AG09309 (cell line): ENCODE measurements at regions not wholly inside any gene's neighbourhood (a gene's known extent, or its start where the extent isn't known, plus 50 kb on each side); places are given as distances from the start of the nearest gene placed in this dataset.

Experiments
- DNase-seq: peaks from one replicate; pipeline ENCODE4 v3.0.0-alpha.2; 2010; ENCODE audit warnings: low read depth
- H3K4me3 ChIP-seq: 2 replicates; pipeline ENCODE4 v1.5.1; 2011; ENCODE audit warnings: mild to moderate bottlenecking, low read depth, low read length, moderate library complexity; ENCODE audit not compliant: control insufficient read depth
- TF ChIP-seq, protein P1 (sequence below): IDR thresholded peaks from 2 replicates; pipeline ENCODE4 v1.5.1; 2011; ENCODE audit warnings: mild to moderate bottlenecking, low read depth, low read length, inconsistent platforms; ENCODE audit not compliant: insufficient read depth, control insufficient read depth; ENCODE audit errors: missing control alignments

DNA sequence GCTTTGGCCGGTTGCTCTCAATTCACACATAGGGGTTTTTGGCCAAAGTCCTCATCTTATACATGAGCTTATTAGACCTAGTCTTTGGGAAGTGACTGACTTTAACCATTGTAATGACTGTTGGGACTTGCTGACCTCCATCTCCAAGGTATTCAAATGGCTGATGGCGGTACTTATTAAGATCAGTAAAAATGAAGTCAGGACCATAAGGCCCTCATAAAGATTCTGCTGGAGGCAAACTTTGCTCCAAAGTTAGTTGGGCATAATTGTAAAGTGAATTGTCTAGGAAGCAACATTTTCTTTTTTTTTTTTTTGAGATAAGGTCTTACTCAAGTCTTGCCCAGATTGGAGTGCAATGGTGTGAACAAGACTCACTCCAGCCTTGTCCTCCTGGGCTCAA lies 76.3 kb upstream of the MKLN1 start:
- TF ChIP-seq, protein P1, sequence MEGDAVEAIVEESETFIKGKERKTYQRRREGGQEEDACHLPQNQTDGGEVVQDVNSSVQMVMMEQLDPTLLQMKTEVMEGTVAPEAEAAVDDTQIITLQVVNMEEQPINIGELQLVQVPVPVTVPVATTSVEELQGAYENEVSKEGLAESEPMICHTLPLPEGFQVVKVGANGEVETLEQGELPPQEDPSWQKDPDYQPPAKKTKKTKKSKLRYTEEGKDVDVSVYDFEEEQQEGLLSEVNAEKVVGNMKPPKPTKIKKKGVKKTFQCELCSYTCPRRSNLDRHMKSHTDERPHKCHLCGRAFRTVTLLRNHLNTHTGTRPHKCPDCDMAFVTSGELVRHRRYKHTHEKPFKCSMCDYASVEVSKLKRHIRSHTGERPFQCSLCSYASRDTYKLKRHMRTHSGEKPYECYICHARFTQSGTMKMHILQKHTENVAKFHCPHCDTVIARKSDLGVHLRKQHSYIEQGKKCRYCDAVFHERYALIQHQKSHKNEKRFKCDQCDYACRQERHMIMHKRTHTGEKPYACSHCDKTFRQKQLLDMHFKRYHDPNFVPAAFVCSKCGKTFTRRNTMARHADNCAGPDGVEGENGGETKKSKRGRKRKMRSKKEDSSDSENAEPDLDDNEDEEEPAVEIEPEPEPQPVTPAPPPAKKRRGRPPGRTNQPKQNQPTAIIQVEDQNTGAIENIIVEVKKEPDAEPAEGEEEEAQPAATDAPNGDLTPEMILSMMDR = no peak
- no peak overlapping the region for H3K4me3 ChIP-seq
- DNase-seq = no peak

DNA sequence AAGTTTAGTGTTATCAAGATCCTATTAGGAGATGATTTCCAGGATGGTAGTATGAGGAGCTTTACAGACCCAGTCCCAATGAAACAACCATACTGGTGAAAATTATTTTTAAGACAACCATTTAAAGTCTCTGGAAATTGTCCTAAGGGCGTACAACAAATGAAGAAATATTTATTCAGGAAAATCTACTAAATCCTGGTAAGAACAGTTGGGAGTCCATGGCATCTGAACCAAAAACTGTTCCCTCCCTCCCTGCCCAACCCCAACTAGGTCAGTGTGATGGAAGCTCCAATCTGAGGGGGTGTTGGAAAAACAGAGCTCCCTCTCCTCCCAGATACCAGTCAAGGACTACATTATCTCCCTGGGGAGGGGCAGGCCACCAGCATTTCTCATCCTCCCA lies 74.7 kb upstream of the MKLN1 start:
- no peak overlapping the region for H3K4me3 ChIP-seq
- TF ChIP-seq, protein P1 = no peak
- no peak for DNase-seq

DNA sequence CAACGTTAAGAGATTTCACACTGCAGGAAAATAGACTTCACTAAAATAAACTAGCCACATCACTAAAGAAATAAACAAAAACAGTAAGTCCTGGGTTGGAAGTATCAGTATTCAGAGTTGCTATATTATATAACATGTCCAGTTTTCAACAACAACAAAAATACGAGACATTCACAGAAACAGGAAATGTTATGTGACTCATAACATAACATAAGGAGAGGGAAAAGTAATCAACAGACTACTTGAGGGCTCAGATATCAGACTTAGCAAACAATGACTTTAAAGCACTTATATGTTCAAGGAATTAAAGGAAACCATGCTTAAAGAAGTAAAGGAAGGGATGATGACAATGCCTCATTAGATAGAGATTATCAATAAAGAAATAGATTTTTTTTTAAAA lies 73.5 kb upstream of the MKLN1 start:
- TF ChIP-seq, protein P1 = no peak
- DNase-seq = no peak
- no peak overlapping the region for H3K4me3 ChIP-seq

DNA sequence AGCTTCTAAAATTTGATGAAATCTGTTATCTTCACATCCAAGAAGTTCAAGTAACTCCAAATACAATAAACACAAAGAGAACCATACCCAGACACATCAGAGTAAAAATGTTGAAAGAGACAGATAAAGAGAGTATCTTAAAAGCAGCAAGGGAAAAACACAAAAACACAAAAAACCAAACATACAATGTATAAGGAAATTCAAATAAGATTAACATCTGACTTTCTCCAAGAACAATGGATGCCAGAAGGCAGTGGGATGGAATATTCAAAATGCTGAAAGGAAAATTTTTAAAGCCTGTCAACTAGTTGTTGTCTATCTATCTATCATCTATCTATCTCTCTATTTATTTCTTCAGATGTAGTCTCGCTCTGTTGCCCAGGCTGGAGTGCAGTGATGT lies 72.4 kb upstream of the MKLN1 start:
- DNase-seq = no peak
- H3K4me3 ChIP-seq = no peak overlapping the region
- TF ChIP-seq, protein P1 = no peak

DNA sequence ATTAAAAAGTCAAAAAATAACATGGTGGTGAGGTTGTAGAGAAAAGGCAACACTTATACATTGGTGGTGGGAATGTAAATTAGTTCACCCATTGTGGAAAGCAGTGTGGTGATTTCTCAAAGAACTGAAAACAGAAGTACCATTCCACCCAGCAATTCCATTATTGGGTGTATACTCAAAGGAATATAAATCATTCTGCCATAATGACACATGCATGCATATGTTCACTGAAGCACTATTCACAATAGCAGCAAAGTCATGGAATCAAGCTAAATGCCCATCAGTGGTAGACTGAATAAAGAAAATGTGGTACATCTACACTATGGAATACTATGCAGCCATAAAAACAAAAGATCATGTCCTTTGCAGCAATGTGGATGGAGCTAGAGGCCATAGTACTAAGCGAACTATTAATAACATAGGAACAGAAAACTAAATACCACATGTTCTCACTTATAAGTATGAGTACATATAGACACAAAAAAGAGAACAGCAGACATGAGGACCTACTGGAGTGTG lies 66.1 kb upstream of the MKLN1 start:
- H3K4me3 ChIP-seq = no peak overlapping the region
- TF ChIP-seq, protein P1 = no peak
- DNase-seq = no peak

DNA sequence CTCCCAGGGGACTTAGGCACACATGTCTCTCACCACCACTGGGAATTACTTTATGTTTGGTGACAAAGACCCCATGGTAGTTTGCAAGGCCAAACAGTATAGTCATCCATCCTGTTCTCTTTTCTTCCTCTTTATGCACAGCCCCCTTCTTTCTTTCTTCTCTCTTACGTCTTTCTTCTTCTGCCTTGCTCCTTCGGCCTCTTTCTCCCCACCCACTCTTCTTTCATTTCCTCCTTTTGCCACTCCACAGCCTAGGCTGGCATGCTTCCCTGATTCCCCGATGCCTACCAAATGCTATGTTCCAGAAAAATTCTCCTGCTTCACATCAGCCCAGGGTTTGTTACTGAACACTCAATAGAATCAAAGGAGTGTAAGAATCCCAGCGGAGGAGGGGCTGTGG lies 62.4 kb upstream of the MKLN1 start:
- no peak overlapping the region for H3K4me3 ChIP-seq
- TF ChIP-seq, protein P1 = no peak
- no peak for DNase-seq

DNA sequence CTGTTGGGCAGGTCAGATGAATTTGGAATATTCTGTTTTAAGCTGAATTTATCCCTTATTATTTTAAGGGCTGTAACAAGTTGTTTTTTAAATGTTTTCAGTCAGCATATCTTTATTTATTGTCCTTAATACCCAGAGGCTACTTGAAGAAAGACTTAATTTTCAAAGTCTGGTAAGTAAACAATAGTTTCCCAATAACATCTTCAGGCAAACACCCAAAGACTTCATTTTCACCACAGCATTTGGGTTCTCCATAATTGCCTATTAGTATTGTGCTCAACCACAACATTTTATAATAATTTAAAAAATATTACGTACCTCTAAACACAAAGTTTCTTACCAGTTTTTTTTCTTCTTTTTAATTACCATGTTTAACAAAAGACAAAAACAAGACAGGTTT lies 60.0 kb upstream of the MKLN1 start:
- no peak for DNase-seq
- H3K4me3 ChIP-seq = no peak overlapping the region
- TF ChIP-seq, protein P1 = no peak
